HEK293T (cell line): ENCODE measurements at regions not wholly inside any gene's neighbourhood (a gene's known extent, or its start where the extent isn't known, plus 50 kb on each side); places are given as distances from the start of the nearest gene placed in this dataset.
"Not testable (repeated sequence)": the region's sequence is repeated elsewhere in the genome, so short reads cannot be mapped to it uniquely, and the experiment has no call there.

Experiments used
- CTCF ChIA-PET: fragments of 350-600 bp; formaldehyde crosslinking; extraction: SDS; loops from one replicate; lab custom pipeline; 2021; ENCODE audit warnings: antibody characterized with exemption, inconsistent platforms; lab: Yijun Ruan, JAX
- POLR2A ChIA-PET: fragments of 350-600 bp; formaldehyde crosslinking; extraction: SDS; loops from one replicate; lab custom pipeline; 2020; ENCODE audit warnings: antibody characterized with exemption, inconsistent platforms; lab: Yijun Ruan, JAX
- DNase-seq: peaks from one replicate; pipeline ENCODE4 v3.0.0; 2012; ENCODE audit warnings: mixed read lengths; ENCODE audit errors: extremely low spot score
- ARNT ChIP-seq: fragments of 450-650 bp; IDR thresholded peaks from 2 replicates; pipeline ENCODE4 v1.6.1; 2017; ENCODE audit warnings: mild to moderate bottlenecking
- BHLHE40 ChIP-seq: fragments of 450-650 bp; IDR thresholded peaks from 2 replicates; pipeline ENCODE4 v1.6.1; 2016; ENCODE audit warnings: mild to moderate bottlenecking, moderate library complexity, borderline replicate concordance
- CTBP1 ChIP-seq: fragments of 450-650 bp; IDR thresholded peaks from 2 replicates; pipeline ENCODE4 v1.6.1; 2016; ENCODE audit warnings: borderline replicate concordance
- ELF4 ChIP-seq: fragments of 450-650 bp; IDR thresholded peaks from 2 replicates; pipeline ENCODE4 v1.6.1; 2017; ENCODE audit warnings: antibody characterized with exemption
- FOXA1 ChIP-seq: fragments of 450-650 bp; IDR thresholded peaks from 2 replicates; pipeline ENCODE4 v1.6.1; 2016; ENCODE audit warnings: mild to moderate bottlenecking
- FOXK2 ChIP-seq: fragments of 450-650 bp; IDR thresholded peaks from 2 replicates; pipeline ENCODE4 v1.6.1; 2016; ENCODE audit warnings: mild to moderate bottlenecking
- FOXM1 ChIP-seq: fragments of 450-650 bp; IDR thresholded peaks from 2 replicates; pipeline ENCODE4 v1.6.1; 2017; ENCODE audit warnings: mild to moderate bottlenecking, borderline replicate concordance
- HDGF ChIP-seq: fragments of 450-650 bp; IDR thresholded peaks from 2 replicates; pipeline ENCODE4 v1.6.1; 2017; ENCODE audit warnings: antibody characterized with exemption, borderline replicate concordance
- L3MBTL2 ChIP-seq: fragments of 450-650 bp; conservative IDR thresholded peaks from 2 replicates; pipeline ENCODE4 v1.6.1; 2016; ENCODE audit warnings: mild to moderate bottlenecking
- LEF1 ChIP-seq: fragments of 450-650 bp; IDR thresholded peaks from 2 replicates; pipeline ENCODE4 v1.6.1; 2017; ENCODE audit warnings: mild to moderate bottlenecking, borderline replicate concordance
- NFRKB ChIP-seq: fragments of 450-650 bp; IDR thresholded peaks from 2 replicates; pipeline ENCODE4 v1.6.1; 2016; ENCODE audit warnings: mild to moderate bottlenecking, moderate library complexity
- PKNOX1 ChIP-seq: fragments of 450-650 bp; IDR thresholded peaks from 2 replicates; pipeline ENCODE4 v1.6.1; 2016
- SP1 ChIP-seq: fragments of 450-650 bp; IDR thresholded peaks from 2 replicates; pipeline ENCODE4 v1.6.1; 2017
- SUZ12 ChIP-seq: fragments of 450-650 bp; IDR thresholded peaks from 2 replicates; pipeline ENCODE4 v1.6.1; 2016; ENCODE audit warnings: mild to moderate bottlenecking
- TARDBP ChIP-seq: fragments of 450-650 bp; IDR thresholded peaks from 2 replicates; pipeline ENCODE4 v1.6.1; 2016
- ZNF384 ChIP-seq: fragments of 450-650 bp; IDR thresholded peaks from 2 replicates; pipeline ENCODE4 v1.6.1; 2016

GRCh38 chr5:67561151-67561932 lies 364.7 kb upstream of the CD180 start:
- ChIA-PET CTCF (no interaction called here), POLR2A (no interaction called here)
- TF ChIP-seq TARDBP (no peak), FOXM1 (no peak), SUZ12 (no peak), FOXA1 (no peak), ARNT (no peak), ZNF384 (no peak)

GRCh38 chr5:67552773-67553172 lies 356.2 kb upstream of the CD180 start:
- no peak for DNase-seq
- ChIA-PET CTCF (no interaction called here), POLR2A (no interaction called here)
- no peak for TF ChIP-seq FOXA1
- no peak for TF ChIP-seq SUZ12
- no peak for TF ChIP-seq ZNF384
- no peak for TF ChIP-seq TARDBP
- TF ChIP-seq HDGF = no peak
- TF ChIP-seq CTBP1 = no peak
- TF ChIP-seq ELF4 = no peak
- TF ChIP-seq FOXM1 = no peak
- TF ChIP-seq BHLHE40 = no peak
- no peak for TF ChIP-seq ARNT
- TF ChIP-seq SP1 = no peak

More at GRCh38 chr5:67561151-67561932, 364.7 kb upstream of the CD180 start:
- DNase-seq = no peak

- no peak for TF ChIP-seq HDGF
- no peak for DNase-seq
- POLR2A ChIA-PET = no interaction called here
- CTCF ChIA-PET = no interaction called here
Observed at GRCh38 chr5:67549947-67550346, 353.3 kb upstream of the CD180 start.

GRCh38 chr5:67549296-67549618 lies 352.7 kb upstream of the CD180 start:
- TF ChIP-seq SP1 (no peak), PKNOX1 (no peak), CTBP1 (no peak), TARDBP (no peak), ZNF384 (no peak), SUZ12 (no peak), HDGF (no peak), BHLHE40 (no peak), FOXM1 (no peak), LEF1 (no peak), FOXK2 (no peak)
- ChIA-PET CTCF (no interaction called here), POLR2A (no interaction called here)
- no peak for DNase-seq

GRCh38 chr5:67548520-67549295 lies 352.1 kb upstream of the CD180 start:
- no peak for DNase-seq
- ChIA-PET CTCF (no interaction called here), POLR2A (no interaction called here)
- no peak for TF ChIP-seq FOXM1
- TF ChIP-seq ZNF384 = no peak
- TF ChIP-seq SP1 = no peak
- TF ChIP-seq ELF4 = no peak
- TF ChIP-seq FOXK2 = no peak
- no peak for TF ChIP-seq L3MBTL2
- TF ChIP-seq FOXA1 = no peak
- TF ChIP-seq ARNT = no peak
- TF ChIP-seq PKNOX1 = no peak
- TF ChIP-seq LEF1 = no peak
- TF ChIP-seq NFRKB = no peak
- no peak for TF ChIP-seq TARDBP
- TF ChIP-seq BHLHE40 = no peak
- TF ChIP-seq SUZ12 = no peak
- no peak for TF ChIP-seq CTBP1
- no peak for TF ChIP-seq HDGF

GRCh38 chr5:67547682-67548081 lies 351.1 kb upstream of the CD180 start:
- CTCF ChIA-PET = no interaction called here
- no peak for TF ChIP-seq LEF1
- TF ChIP-seq CTBP1 = no peak
- TF ChIP-seq ZNF384 = no peak
- TF ChIP-seq L3MBTL2 = no peak
- TF ChIP-seq HDGF = no peak
- no peak for TF ChIP-seq SP1
- no peak for TF ChIP-seq FOXM1
- no peak for TF ChIP-seq FOXA1
- TF ChIP-seq PKNOX1 = no peak
- no peak for TF ChIP-seq NFRKB
- TF ChIP-seq TARDBP = no peak
- no peak for TF ChIP-seq BHLHE40
- no peak for TF ChIP-seq ELF4
- TF ChIP-seq ARNT = no peak
- no peak for TF ChIP-seq FOXK2
- TF ChIP-seq SUZ12 = no peak
- no peak for DNase-seq
- POLR2A ChIA-PET = no interaction called here

GRCh38 chr5:67544942-67545341 lies 348.3 kb upstream of the CD180 start:
- DNase-seq, POLR2A ChIA-PET, CTCF ChIA-PET: not testable (repeated sequence)
